RWPE2 (cell line): ENCODE measurements at regions not wholly inside any gene's neighbourhood (a gene's known extent, or its start where the extent isn't known, plus 50 kb on each side); places are given as distances from the start of the nearest gene placed in this dataset.

ENCODE experiments used
- ATAC-seq: fragments of 200-7000 bp; cut with Tn5 transposase; 3 replicates; pipeline ENCODE4 v1.9.1; 2021; ENCODE audit warnings: low read depth
- DNase-seq: peaks from one replicate; pipeline ENCODE4 v3.0.0-alpha.2; 2020; ENCODE audit warnings: low spot score
- H3K27ac ChIP-seq: fragments of 450-650 bp; 2 replicates; pipeline ENCODE4 v1.5.1; 2017; ENCODE audit warnings: mild to moderate bottlenecking; ENCODE audit not compliant: poor library complexity, severe bottlenecking
- H3K27me3 ChIP-seq: fragments of 250-450 bp; sonication (Bioruptor Pico); 2 replicates; pipeline ENCODE4 v1.5.1; 2021; ENCODE audit warnings: mild to moderate bottlenecking, moderate library complexity; ENCODE audit not compliant: insufficient read depth, poor library complexity, severe bottlenecking
- H3K36me3 ChIP-seq: fragments of 250-450 bp; sonication (Bioruptor Pico); 2 replicates; pipeline ENCODE4 v1.5.1; 2020; ENCODE audit warnings: low read depth, mild to moderate bottlenecking, moderate library complexity
- H3K4me1 ChIP-seq: fragments of 250-450 bp; sonication (Bioruptor Pico); 2 replicates; pipeline ENCODE4 v1.5.1; 2021; ENCODE audit warnings: mild to moderate bottlenecking, moderate library complexity; ENCODE audit not compliant: insufficient read depth, poor library complexity, severe bottlenecking
- H3K4me3 ChIP-seq: fragments of 250-450 bp; sonication (Bioruptor Pico); 2 replicates; pipeline ENCODE4 v1.5.1; 2021; ENCODE audit warnings: mild to moderate bottlenecking, moderate library complexity; ENCODE audit not compliant: severe bottlenecking
- H3K9me3 ChIP-seq: fragments of 250-450 bp; sonication (Bioruptor Pico); 2 replicates; pipeline ENCODE4 v1.5.1; 2021; ENCODE audit warnings: mild to moderate bottlenecking, moderate library complexity; ENCODE audit not compliant: severe bottlenecking
- CTCF ChIP-seq: fragments of 450-650 bp; IDR thresholded peaks from one replicate; pipeline ENCODE4 v1.5.1; 2017; ENCODE audit warnings: mild to moderate bottlenecking, moderate library complexity; ENCODE audit not compliant: poor library complexity, severe bottlenecking

- no peak for DNase-seq
- peaks cover 6% of the 10 kb centered on the region for H3K4me1 ChIP-seq
- no peak for ATAC-seq
These were observed 54.4 kb downstream of the ZNF503 start for GRCh38 chr10:75347186-75347585.

GRCh38 chr10:75345738-75346137, 55.8 kb downstream of the ZNF503 start:
- ATAC-seq, result no peak
- Histone ChIP-seq H3K27ac (no peak overlapping the region), H3K27me3 (no peaks in the 10 kb centered on the region), H3K36me3 (no peaks in the 10 kb centered on the region), H3K4me3 (no peak overlapping the region), H3K9me3 (no peaks in the 10 kb centered on the region), H3K4me1 (peaks cover 3% of the 10 kb centered on the region)
- TF ChIP-seq CTCF, result no peak
- DNase-seq, result no peak

More at GRCh38 chr10:75347186-75347585, 54.4 kb downstream of the ZNF503 start:
- no peaks in the 10 kb centered on the region for H3K9me3 ChIP-seq
- no peaks in the 10 kb centered on the region for H3K36me3 ChIP-seq
- no peaks in the 10 kb centered on the region for H3K27me3 ChIP-seq
- no peak overlapping the region for H3K4me3 ChIP-seq
- no peak overlapping the region for H3K27ac ChIP-seq
- no peak for TF ChIP-seq CTCF

- no peaks in the 10 kb centered on the region for H3K4me1 ChIP-seq
- no peaks in the 10 kb centered on the region for H3K36me3 ChIP-seq
- H3K27ac ChIP-seq, result no peak overlapping the region
- DNase-seq (no peak), ATAC-seq (no peak)
- no peak for TF ChIP-seq CTCF
- H3K9me3 ChIP-seq, result no peaks in the 10 kb centered on the region
- no peak overlapping the region for H3K4me3 ChIP-seq
- H3K27me3 ChIP-seq, result no peaks in the 10 kb centered on the region
These were observed 57.4 kb downstream of the ZNF503 start for GRCh38 chr10:75344170-75344569.

GRCh38 chr10:75342397-75342796, 59.2 kb downstream of the ZNF503 start:
- no peaks in the 10 kb centered on the region for H3K9me3 ChIP-seq
- H3K4me1 ChIP-seq, result no peaks in the 10 kb centered on the region
- no peak for TF ChIP-seq CTCF
- H3K4me3 ChIP-seq, result no peak overlapping the region
- no peak overlapping the region for H3K27ac ChIP-seq
- no peak for DNase-seq
- no peaks in the 10 kb centered on the region for H3K36me3 ChIP-seq
- no peak for ATAC-seq
- no peaks in the 10 kb centered on the region for H3K27me3 ChIP-seq

- H3K36me3 ChIP-seq, result no peaks in the 10 kb centered on the region
- DNase-seq, result no peak
- no peak overlapping the region for H3K27ac ChIP-seq
- ATAC-seq, result no peak
- no peak overlapping the region for H3K4me3 ChIP-seq
- no peaks in the 10 kb centered on the region for H3K9me3 ChIP-seq
- TF ChIP-seq CTCF, result no peak
- no peaks in the 10 kb centered on the region for H3K27me3 ChIP-seq
- H3K4me1 ChIP-seq, result no peaks in the 10 kb centered on the region
These were observed 65.6 kb downstream of the ZNF503 start for GRCh38 chr10:75335983-75336382.
